ENCODE measurements at regions not wholly inside any gene's neighbourhood (a gene's known extent, or its start where the extent isn't known, plus 50 kb on each side); places are given as distances from the start of the nearest gene placed in this dataset.

- no peaks in the 10 kb centered on the region for H3K36me3 ChIP-seq (ENCODE audit: insufficient read depth, low read length)
- H3K27me3 ChIP-seq (ENCODE audit: control insufficient read depth in 1 of 2, insufficient read depth in 2 of 2, low read length in 2 of 2), result no peaks in the 10 kb centered on the region
- Mint-ChIP-seq H3K36me3 (ENCODE audit: low read depth) (peaks cover 8% of the 10 kb centered on the region), H3K27ac (no peak overlapping the region), H3K4me1 (ENCODE audit: low read depth) (no peaks in the 10 kb centered on the region), H3K27me3 (peaks cover 9% of the 10 kb centered on the region), H3K4me3 (no peak overlapping the region), H3K9me3 (peaks cover 14% of the 10 kb centered on the region)
- H3K27ac ChIP-seq (ENCODE audit: low read depth in 1 of 2, low read length in 2 of 2), result no peak overlapping the region
- no peak overlapping the region for H3K4me3 ChIP-seq (ENCODE audit: low read length)
- no peaks in the 10 kb centered on the region for H3K4me1 ChIP-seq (ENCODE audit: insufficient read depth, low read length)
- CTCF ChIA-PET, result no interaction called here
- no peak for TF ChIP-seq CTCF (IDR thresholded peaks at IDR 0.05)
- intact Hi-C loops (cut with DNase I, micrococcal nuclease), result no loop called here
- ATAC-seq (ENCODE audit: poor library complexity) (no peak), DNase-seq (no peak)
- POLR2A ChIA-PET, result no interaction called here
- H3K9me3 ChIP-seq (ENCODE audit: control insufficient read depth in 1 of 2, insufficient read depth in 1 of 2, low read length in 2 of 2), result peaks cover 13 to 28% of the 10 kb centered on the region in 2 experiments
Observed at GRCh38 chr10:8719971-8720370, 665.5 kb downstream of the GATA3 start.

- no peaks in the 10 kb centered on the region for H3K4me1 Mint-ChIP-seq (ENCODE audit: low read depth)
- TF ChIP-seq CTCF (IDR thresholded peaks at IDR 0.05), result no peak
- H3K27ac ChIP-seq (ENCODE audit: low read depth in 1 of 2, low read length in 2 of 2), result no peak overlapping the region
- no peaks in the 10 kb centered on the region for H3K36me3 ChIP-seq (ENCODE audit: insufficient read depth, low read length)
- peaks cover 9% of the 10 kb centered on the region for H3K27me3 Mint-ChIP-seq
- no peak for ATAC-seq (ENCODE audit: poor library complexity)
- POLR2A ChIA-PET, result no interaction called here
- CTCF ChIA-PET, result no interaction called here
- DNase-seq, result no peak
- no peak overlapping the region for H3K4me3 ChIP-seq (ENCODE audit: low read length)
- H3K4me3 Mint-ChIP-seq, result no peak overlapping the region
- intact Hi-C loops (cut with DNase I, micrococcal nuclease), result no loop called here
- no peaks in the 10 kb centered on the region for H3K27me3 ChIP-seq (ENCODE audit: control insufficient read depth in 1 of 2, insufficient read depth in 2 of 2, low read length in 2 of 2)
- H3K9me3 Mint-ChIP-seq, result peaks cover 14% of the 10 kb centered on the region
- no peak overlapping the region for H3K27ac Mint-ChIP-seq
- no peaks in the 10 kb centered on the region for H3K4me1 ChIP-seq (ENCODE audit: insufficient read depth, low read length)
- peaks cover 8% of the 10 kb centered on the region for H3K36me3 Mint-ChIP-seq (ENCODE audit: low read depth)
- peaks cover 13 to 28% of the 10 kb centered on the region in 2 experiments for H3K9me3 ChIP-seq (ENCODE audit: control insufficient read depth in 1 of 2, insufficient read depth in 1 of 2, low read length in 2 of 2)
Observed at GRCh38 chr10:8721650-8722049, 667.2 kb downstream of the GATA3 start.

GRCh38 chr10:8722835-8723234 lies 668.3 kb downstream of the GATA3 start:
- ChIA-PET CTCF (no interaction called here), POLR2A (no interaction called here)
- ATAC-seq (ENCODE audit: poor library complexity), result no peak
- peaks cover 14% of the 10 kb centered on the region for H3K9me3 Mint-ChIP-seq
- no peak for TF ChIP-seq CTCF (IDR thresholded peaks at IDR 0.05)
- peaks cover 9% of the 10 kb centered on the region for H3K27me3 Mint-ChIP-seq
- no peak for DNase-seq
- no peaks in the 10 kb centered on the region for H3K27me3 ChIP-seq (ENCODE audit: control insufficient read depth in 1 of 2, insufficient read depth in 2 of 2, low read length in 2 of 2)
- H3K36me3 ChIP-seq (ENCODE audit: insufficient read depth, low read length), result no peaks in the 10 kb centered on the region
- no peaks in the 10 kb centered on the region for H3K4me1 Mint-ChIP-seq (ENCODE audit: low read depth)
- no peak overlapping the region for H3K27ac ChIP-seq (ENCODE audit: low read depth in 1 of 2, low read length in 2 of 2)
- H3K4me1 ChIP-seq (ENCODE audit: insufficient read depth, low read length), result no peaks in the 10 kb centered on the region
- no peak overlapping the region for H3K4me3 Mint-ChIP-seq
- peaks cover 13 to 28% of the 10 kb centered on the region in 2 experiments for H3K9me3 ChIP-seq (ENCODE audit: control insufficient read depth in 1 of 2, insufficient read depth in 1 of 2, low read length in 2 of 2)
- intact Hi-C loops (cut with DNase I, micrococcal nuclease), result no loop called here
- H3K27ac Mint-ChIP-seq, result no peak overlapping the region
- no peak overlapping the region for H3K4me3 ChIP-seq (ENCODE audit: low read length)
- H3K36me3 Mint-ChIP-seq (ENCODE audit: low read depth), result peaks cover 8% of the 10 kb centered on the region

Measured in CD4-positive, alpha-beta T cell (primary cell).